ENCODE measurements at regions not wholly inside any gene's neighbourhood (a gene's known extent, or its start where the extent isn't known, plus 50 kb on each side); places are given as distances from the start of the nearest gene placed in this dataset.

GRCh38 chr10:33731322-33731721 lies 396.9 kb upstream of the NRP1 start:
- no peaks in the 10 kb centered on the region for H3K4me1 ChIP-seq
- no peak for DNase-seq
- H3K4me3 ChIP-seq, result no peak overlapping the region
- H3K27me3 ChIP-seq, result no peaks in the 10 kb centered on the region
- 75 to 85% (median 82%) methylated on average over 6 of the region's 6 CpGs for WGBS, 5 donors
- H3K36me3 ChIP-seq, result no peaks in the 10 kb centered on the region
- H3K9me3 ChIP-seq, result peaks cover 0 to 11% (median 0%) of the 10 kb centered on the region in 4 donors
- intact Hi-C loops (cut with DNase I; ENCODE audit: low total_unique reads), result no loop called here
- TF ChIP-seq POLR2AphosphoS5 (IDR thresholded peaks at IDR 0.05) (no peak), POLR2A (IDR thresholded peaks at IDR 0.05) (no peak), EP300 (IDR thresholded peaks at IDR 0.05) (no peak), CTCF (IDR thresholded peaks at IDR 0.05) (no peak)
- no peak overlapping the region for H3K27ac ChIP-seq

- H3K27me3 ChIP-seq, result no peaks in the 10 kb centered on the region
- H3K9me3 ChIP-seq, result peaks cover 0 to 12% (median 0%) of the 10 kb centered on the region in 4 donors
- no peaks in the 10 kb centered on the region for H3K36me3 ChIP-seq
- 74 to 97% (median 88%) methylated on average over 4 of the region's 4 CpGs for WGBS, 5 donors
- no peaks in the 10 kb centered on the region for H3K4me1 ChIP-seq
- no peak for DNase-seq
- intact Hi-C loops (cut with DNase I; ENCODE audit: low total_unique reads), result no loop called here
- TF ChIP-seq EP300 (IDR thresholded peaks at IDR 0.05), result no peak
- no peak for TF ChIP-seq POLR2AphosphoS5 (IDR thresholded peaks at IDR 0.05)
- no peak overlapping the region for H3K27ac ChIP-seq
- no peak overlapping the region for H3K4me3 ChIP-seq
These were observed 391.0 kb upstream of the NRP1 start for GRCh38 chr10:33725430-33725829.

- TF ChIP-seq CTCF (IDR thresholded peaks at IDR 0.05) (no peak), POLR2AphosphoS5 (IDR thresholded peaks at IDR 0.05) (no peak), POLR2A (IDR thresholded peaks at IDR 0.05) (no peak), EP300 (IDR thresholded peaks at IDR 0.05) (no peak)
- no peaks in the 10 kb centered on the region for H3K4me1 ChIP-seq
- intact Hi-C loops (cut with DNase I; ENCODE audit: low total_unique reads), result no loop called here
- peaks cover 0 to 19% (median 0%) of the 10 kb centered on the region in 4 donors for H3K9me3 ChIP-seq
- DNase-seq, result no peak
- H3K36me3 ChIP-seq, result no peaks in the 10 kb centered on the region
- H3K27ac ChIP-seq, result no peak overlapping the region
- 76 to 89% (median 88%) methylated on average over 2 of the region's 2 CpGs for WGBS, 5 donors
- no peak overlapping the region for H3K4me3 ChIP-seq
- H3K27me3 ChIP-seq, result no peaks in the 10 kb centered on the region
These were observed 388.7 kb upstream of the NRP1 start for GRCh38 chr10:33723181-33723580.

- 55 to 72% (median 63%) methylated on average over 3 of the region's 3 CpGs for WGBS, 5 donors
- no peak for DNase-seq
- no peaks in the 10 kb centered on the region for H3K36me3 ChIP-seq
These were observed 387.6 kb upstream of the NRP1 start for GRCh38 chr10:33722067-33722466.

More at GRCh38 chr10:33722067-33722466, 387.6 kb upstream of the NRP1 start:
- Histone ChIP-seq H3K27ac (no peak overlapping the region), H3K4me1 (peaks cover 0 to 4% (median 0%) of the 10 kb centered on the region in 4 donors), H3K9me3 (peaks cover 0 to 9% (median 0%) of the 10 kb centered on the region in 4 donors), H3K27me3 (no peaks in the 10 kb centered on the region), H3K4me3 (no peak overlapping the region)
- TF ChIP-seq EP300 (IDR thresholded peaks at IDR 0.05) (no peak), CTCF (IDR thresholded peaks at IDR 0.05) (no peak), POLR2A (IDR thresholded peaks at IDR 0.05) (no peak), POLR2AphosphoS5 (IDR thresholded peaks at IDR 0.05) (no peak)
- intact Hi-C loops (cut with DNase I; ENCODE audit: low total_unique reads), result no loop called here

All from stomach (tissue), 8 donors.